Heart left ventricle (tissue), 16 donors: ENCODE measurements at regions not wholly inside any gene's neighbourhood (a gene's known extent, or its start where the extent isn't known, plus 50 kb on each side); places are given as distances from the start of the nearest gene placed in this dataset.

Experiments used
- ATAC-seq, 4 donors: fragments of 200-7000 bp; cut with Tn5 transposase; one replicate each; pipeline ENCODE4 v1.9.1; 2020 to 2022; ENCODE audit warnings: moderate library complexity in 4 of 4, mild to moderate bottlenecking in 3 of 4, moderate number of reproducible peaks in 1 of 4
- DNase-seq, 5 donors: peaks; one replicate each; pipeline ENCODE4 v3.0.0-alpha.2; 2020
- H3K27ac ChIP-seq, 12 donors: fragments of 200-600 bp; sonication (generic) in 4 of 12; one replicate each; pipeline versions ENCODE4 v1.5.0 to v1.8.0; 2016 to 2022; ENCODE audit warnings: mild to moderate bottlenecking in 2 of 12
- H3K27me3 ChIP-seq, 9 donors: fragments of 200-600 bp; sonication (generic) in 2 of 9; one replicate each; pipeline versions ENCODE4 v1.5.1 to v1.8.0; 2016 to 2022; ENCODE audit warnings: mild to moderate bottlenecking in 3 of 9
- H3K36me3 ChIP-seq, 9 donors: fragments of 200-600 bp; sonication (generic) in 2 of 9; one replicate each; pipeline versions ENCODE4 v1.5.0 to v1.8.0; 2018 to 2022; ENCODE audit warnings: mild to moderate bottlenecking in 2 of 9
- H3K4me1 ChIP-seq, 12 donors: fragments of 200-600 bp; sonication (generic) in 4 of 12; one replicate each; pipeline versions ENCODE4 v1.5.0 to v1.8.0; 2016 to 2022; ENCODE audit warnings: mild to moderate bottlenecking in 3 of 12
- H3K4me3 ChIP-seq, 12 donors: fragments of 200-600 bp; sonication (generic) in 4 of 12; one replicate each; pipeline versions ENCODE4 v1.5.0 to v1.8.0; 2017 to 2022; ENCODE audit warnings: mild to moderate bottlenecking in 9 of 12, moderate library complexity in 4 of 12
- H3K9me3 ChIP-seq, 12 donors: fragments of 200-600 bp; sonication (generic) in 4 of 12; one replicate each; pipeline versions ENCODE4 v1.5.0 to v1.8.0; 2016 to 2022; ENCODE audit warnings: mild to moderate bottlenecking in 1 of 12
- CTCF ChIP-seq, 12 donors: fragments of 200-600 bp; sonication (generic) in 4 of 12; IDR thresholded peaks; one replicate each; pipeline versions ENCODE4 v1.5.0 to v1.8.0; 2018 to 2022; ENCODE audit warnings: antibody characterized with exemption in 12 of 12, mild to moderate bottlenecking in 5 of 12
- POLR2A ChIP-seq, 2 donors: fragments of 450-650 bp; IDR thresholded peaks; one replicate each; pipeline ENCODE4 v1.6.1; 2017; ENCODE audit warnings: antibody characterized with exemption in 2 of 2, mild to moderate bottlenecking in 2 of 2, moderate library complexity in 2 of 2
- WGBS, 4 donors: extraction: QIAGEN DNeasy Blood & Tissue Kit in 2 of 4; methylation state at CpG; one replicate each; pipeline versions ENCODE4 v1.1.5 to v1.1.7; 2013 to 2018; 5-methylcytosine and 5-hydroxymethylcytosine counted together
- intact Hi-C, 10 donors: fragments of 100-400 bp; cut with DNase I; formaldehyde crosslinking; loops; one replicate each; pipeline versions ENCODE4 v1.11.1 to v1.14.2; 2022
- donor health status: ischemic (EF 13 %, LVEDD 7.1; RV severe dilation, severe dysfunction).
- donor health status: healthy with polysubstance abuse.
- donor health status: DM: no; HTN: yes; CAD: no.
- donor health status: DM: no; HTN: no; CAD: no.
- donor health status: ischemic (EF 25% LVEDD 6.9; RV normal size, moderate dysfunction).
- donor health status: ischemic (EF 25% LVEDD 5.7; RV mildly dilated, moderate dysfunction).
- donor health status: healthy.
- donor health status: DM: yes; HTN: yes; CAD: no.
- donor health status: ischemic (EF 35%, LVEDD 5.7; RV mildly dilated, moderate dysfunction).
- donor health status: nonischemic (EF 11% LVEDD 7.7; RV severe dilation, severe dysfunction).
- donor health status: DM: yes; HTN: yes; CAD: no.
- donor health status: PGD.
- donor health status: ischemic (EF 29% LVEDD 5.4; RV normal size, mild dysfunction).
- donor health status: nonischemic (EF 23%, LVEDD 6.1; RV moderate dilation, normal function).

GRCh38 chr4:8526363-8526855, 53.8 kb upstream of the GPR78 start:
- H3K9me3 ChIP-seq, result peaks cover 0 to 15% (median 1%) of the 10 kb centered on the region in 12 donors
- no peaks in the 10 kb centered on the region for H3K4me1 ChIP-seq
- 81 to 89% (median 85%) methylated on average over 11 of the region's 11 CpGs for WGBS, 4 donors
- no peak overlapping the region for H3K27ac ChIP-seq
- intact Hi-C loops, result no loop called here
- H3K27me3 ChIP-seq, result peaks cover 0 to 3% (median 0%) of the 10 kb centered on the region in 9 donors
- DNase-seq (peak in 2 of 5 donors; percentile 7 to 28), ATAC-seq (no peak)
- TF ChIP-seq POLR2A (IDR thresholded peaks at IDR 0.05) (no peak), CTCF (IDR thresholded peaks at IDR 0.05) (no peak)
- H3K36me3 ChIP-seq, result no peaks in the 10 kb centered on the region
- H3K4me3 ChIP-seq, result no peak overlapping the region

- H3K9me3 ChIP-seq, result peaks cover 0 to 11% (median 0%) of the 10 kb centered on the region in 12 donors
- no peak overlapping the region for H3K4me3 ChIP-seq
- WGBS, 4 donors, result 79 to 96% (median 91%) methylated on average over 1 of the region's 1 CpG
- no peaks in the 10 kb centered on the region for H3K4me1 ChIP-seq
- ATAC-seq (no peak), DNase-seq (no peak)
- TF ChIP-seq CTCF (IDR thresholded peaks at IDR 0.05), result no peak
- no peak for TF ChIP-seq POLR2A (IDR thresholded peaks at IDR 0.05)
- H3K36me3 ChIP-seq, result no peaks in the 10 kb centered on the region
- H3K27me3 ChIP-seq, result no peaks in the 10 kb centered on the region
- H3K27ac ChIP-seq, result no peak overlapping the region
- intact Hi-C loops, result no loop called here
Measured at GRCh38 chr4:8528713-8529112, 51.5 kb upstream of the GPR78 start.
